ENCODE measurements at regions not wholly inside any gene's neighbourhood (a gene's known extent, or its start where the extent isn't known, plus 50 kb on each side); places are given as distances from the start of the nearest gene placed in this dataset.

GRCh38 chr1:164308101-164308500, 250.9 kb upstream of the PBX1 start:
- Histone ChIP-seq H3K4me1 (ENCODE audit: insufficient read depth, low read length, poor library complexity, severe bottlenecking) (no peaks in the 10 kb centered on the region), H2AFZ (ENCODE audit: low read length) (no peak overlapping the region), H3K9me3 (ENCODE audit: low read length) (no peaks in the 10 kb centered on the region), H3K4me3 (ENCODE audit: low read depth, low read length, poor library complexity, severe bottlenecking) (no peak overlapping the region), H3K9me2 (ENCODE audit: insufficient read depth, low read length) (no peaks in the 10 kb centered on the region), H3K27ac (ENCODE audit: low read depth, low read length, poor library complexity, severe bottlenecking) (no peak overlapping the region), H3K4me2 (ENCODE audit: low read length) (no peak overlapping the region), H3K79me2 (ENCODE audit: insufficient read depth, low read depth, low read length) (no peaks in the 10 kb centered on the region), H3K36me3 (ENCODE audit: insufficient read depth, low read length) (no peaks in the 10 kb centered on the region), H4K20me1 (ENCODE audit: insufficient read depth, low read length) (no peaks in the 10 kb centered on the region)
- ChIA-PET CTCF (ENCODE audit: unreplicated experiment) (no interaction called here), POLR2A (no interaction called here)
- no TSS peak for BruUV-seq (replicated peaks)
- intact Hi-C loops (cut with micrococcal nuclease; ENCODE audit: unreplicated experiment) = no loop called here
- DNase-seq (ENCODE audit: low spot score) = no peak
- no peak for TF ChIP-seq EZH2phosphoT487 (IDR thresholded peaks at IDR 0.05; ENCODE audit: borderline replicate concordance, low read depth, low read length)
- no peak for TF ChIP-seq CTCF (conservative IDR thresholded peaks at IDR 0.05; ENCODE audit: low read length)

- intact Hi-C loops (cut with micrococcal nuclease; ENCODE audit: unreplicated experiment) = no loop called here
Observed at GRCh38 chr1:164310166-164310565, 248.8 kb upstream of the PBX1 start.

GRCh38 chr1:164311377-164311776, 247.6 kb upstream of the PBX1 start:
- H3K4me1 ChIP-seq (ENCODE audit: insufficient read depth, low read length, poor library complexity, severe bottlenecking) = no peaks in the 10 kb centered on the region
- no peaks in the 10 kb centered on the region for H3K9me2 ChIP-seq (ENCODE audit: insufficient read depth, low read length)
- no peak for DNase-seq (ENCODE audit: low spot score)
- no TSS peak for BruUV-seq (replicated peaks)
- no peaks in the 10 kb centered on the region for H3K79me2 ChIP-seq (ENCODE audit: insufficient read depth, low read depth, low read length)
- no peak overlapping the region for H2AFZ ChIP-seq (ENCODE audit: low read length)
- intact Hi-C loops (cut with micrococcal nuclease; ENCODE audit: unreplicated experiment) = no loop called here
- H3K36me3 ChIP-seq (ENCODE audit: insufficient read depth, low read length) = no peaks in the 10 kb centered on the region
- H3K27ac ChIP-seq (ENCODE audit: low read depth, low read length, poor library complexity, severe bottlenecking) = no peak overlapping the region
- ChIA-PET POLR2A (no interaction called here), CTCF (ENCODE audit: unreplicated experiment) (no interaction called here)
- no peaks in the 10 kb centered on the region for H3K9me3 ChIP-seq (ENCODE audit: low read length)
- H4K20me1 ChIP-seq (ENCODE audit: insufficient read depth, low read length) = no peaks in the 10 kb centered on the region
- H3K4me2 ChIP-seq (ENCODE audit: low read length) = no peak overlapping the region
- TF ChIP-seq CTCF (conservative IDR thresholded peaks at IDR 0.05; ENCODE audit: low read length) (no peak), EZH2phosphoT487 (IDR thresholded peaks at IDR 0.05; ENCODE audit: borderline replicate concordance, low read depth, low read length) (no peak)
- no peak overlapping the region for H3K4me3 ChIP-seq (ENCODE audit: low read depth, low read length, poor library complexity, severe bottlenecking)

More at GRCh38 chr1:164310166-164310565, 248.8 kb upstream of the PBX1 start:
- BruUV-seq (replicated peaks) = no TSS peak
- no peaks in the 10 kb centered on the region for H3K9me2 ChIP-seq (ENCODE audit: insufficient read depth, low read length)
- H3K36me3 ChIP-seq (ENCODE audit: insufficient read depth, low read length) = no peaks in the 10 kb centered on the region
- no peak overlapping the region for H3K4me3 ChIP-seq (ENCODE audit: low read depth, low read length, poor library complexity, severe bottlenecking)
- no peak overlapping the region for H3K4me2 ChIP-seq (ENCODE audit: low read length)
- no peaks in the 10 kb centered on the region for H3K79me2 ChIP-seq (ENCODE audit: insufficient read depth, low read depth, low read length)
- ChIA-PET POLR2A (no interaction called here), CTCF (ENCODE audit: unreplicated experiment) (no interaction called here)
- DNase-seq (ENCODE audit: low spot score) = no peak
- H4K20me1 ChIP-seq (ENCODE audit: insufficient read depth, low read length) = no peaks in the 10 kb centered on the region
- H3K9me3 ChIP-seq (ENCODE audit: low read length) = no peaks in the 10 kb centered on the region
- no peaks in the 10 kb centered on the region for H3K4me1 ChIP-seq (ENCODE audit: insufficient read depth, low read length, poor library complexity, severe bottlenecking)
- no peak overlapping the region for H2AFZ ChIP-seq (ENCODE audit: low read length)
- H3K27ac ChIP-seq (ENCODE audit: low read depth, low read length, poor library complexity, severe bottlenecking) = no peak overlapping the region
- no peak for TF ChIP-seq EZH2phosphoT487 (IDR thresholded peaks at IDR 0.05; ENCODE audit: borderline replicate concordance, low read depth, low read length)
- TF ChIP-seq CTCF (conservative IDR thresholded peaks at IDR 0.05; ENCODE audit: low read length) = no peak
